ENCODE measurements at regions not wholly inside any gene's neighbourhood (a gene's known extent, or its start where the extent isn't known, plus 50 kb on each side); places are given as distances from the start of the nearest gene placed in this dataset.

GRCh38 chr16:86985648-86986015 is 331.6 kb downstream of the C16orf95 start:
- TF ChIP-seq ZNF354C (tag by site-specific recombination; IDR thresholded peaks at IDR 0.05; ENCODE audit: borderline replicate concordance, low read depth), result no peak
- TF ChIP-seq SETDB1 (IDR thresholded peaks at IDR 0.05; ENCODE audit: insufficient read length, low read length), result no peak
- TF ChIP-seq ZNF112 (tag by site-specific recombination; IDR thresholded peaks at IDR 0.05), result no peak
- no peak for TF ChIP-seq ZNF501 (tag by site-specific recombination; IDR thresholded peaks at IDR 0.05)
- no peak for TF ChIP-seq GLI4 (tag by site-specific recombination; IDR thresholded peaks at IDR 0.05)
- no peak for TF ChIP-seq ZNF561 (tag by site-specific recombination; IDR thresholded peaks at IDR 0.05; ENCODE audit: borderline replicate concordance)
